ENCODE measurements at regions not wholly inside any gene's neighbourhood (a gene's known extent, or its start where the extent isn't known, plus 50 kb on each side); places are given as distances from the start of the nearest gene placed in this dataset.
"Not testable (repeated sequence)": the region's sequence is repeated elsewhere in the genome, so short reads cannot be mapped to it uniquely, and the experiment has no call there.

GRCh38 chr18:46179306-46179705 lies 75.1 kb downstream of the HAUS1 start:
- Histone ChIP-seq H3K14ac (ENCODE audit: low read length) (no peak overlapping the region), H3K9me3 (replicated peaks in 1 of 2; ENCODE audit: control insufficient read depth in 2 of 2, insufficient read depth in 1 of 2, low read depth in 1 of 2, low read length in 2 of 2) (no peaks in the 10 kb centered on the region), H3K36me3 (replicated peaks in 1 of 2; ENCODE audit: control insufficient read depth in 2 of 2, insufficient read depth in 2 of 2, low read length in 2 of 2) (no peaks in the 10 kb centered on the region), H2BK120ac (ENCODE audit: low read depth, low read length) (no peak overlapping the region), H3K4me1 (ENCODE audit: control insufficient read depth in 2 of 2, insufficient read depth in 1 of 2, low read depth in 1 of 2, low read length in 2 of 2) (peaks cover 2% of the 10 kb centered on the region in 2 donors), H2BK15ac (ENCODE audit: low read length) (no peak overlapping the region), H3K79me1 (ENCODE audit: low read depth, low read length) (peaks cover 2% of the 10 kb centered on the region), H2AFZ (ENCODE audit: low read length) (no peak overlapping the region), H3K9ac (ENCODE audit: low read depth, low read length, poor library complexity) (no peak overlapping the region), H2BK12ac (ENCODE audit: low read length) (no peak overlapping the region), H3K27me3 (ENCODE audit: control insufficient read depth in 3 of 3, insufficient read depth in 3 of 3, low read depth in 1 of 3, low read length in 3 of 3) (no peaks in the 10 kb centered on the region), H4K8ac (ENCODE audit: low read depth, low read length) (no peak overlapping the region), H3K23ac (ENCODE audit: low read depth, low read length, poor library complexity) (no peak overlapping the region), H3K4ac (ENCODE audit: low read length) (no peak overlapping the region), H3K27ac (replicated peaks; ENCODE audit: low read length) (no peak overlapping the region), H3K4me2 (ENCODE audit: insufficient read depth, low read length, poor library complexity, severe bottlenecking) (no peak overlapping the region), H2BK5ac (ENCODE audit: low read length) (no peak overlapping the region), H2AK5ac (ENCODE audit: low read depth, low read length) (no peak overlapping the region), H3K4me3 (ENCODE audit: low read length in 2 of 2) (no peak overlapping the region), H3K18ac (ENCODE audit: low read length) (no peak overlapping the region), H4K91ac (ENCODE audit: low read depth, low read length, poor library complexity) (no peak overlapping the region)
- no CpG with 5 or more reads among the region's 5 CpGs for WGBS, 2 donors (ENCODE audit: extremely low coverage in 2 of 2, insufficient read length in 2 of 2, insufficient replicate concordance in 1 of 2)
- DNase-seq (ENCODE audit: low spot score): no peak

GRCh38 chr18:46182633-46183358 lies 78.6 kb downstream of the HAUS1 start:
- Histone ChIP-seq H2AFZ (ENCODE audit: low read length) (no peak overlapping the region), H3K4me1 (ENCODE audit: control insufficient read depth in 2 of 2, insufficient read depth in 1 of 2, low read depth in 1 of 2, low read length in 2 of 2) (peaks cover 0 to 2% of the 10 kb centered on the region in 2 donors), H3K23ac (ENCODE audit: low read depth, low read length, poor library complexity) (no peak overlapping the region), H3K9me3 (replicated peaks in 1 of 2; ENCODE audit: control insufficient read depth in 2 of 2, insufficient read depth in 1 of 2, low read depth in 1 of 2, low read length in 2 of 2) (no peaks in the 10 kb centered on the region), H4K91ac (ENCODE audit: low read depth, low read length, poor library complexity) (no peak overlapping the region), H2BK15ac (ENCODE audit: low read length) (no peak overlapping the region), H2BK5ac (ENCODE audit: low read length) (no peak overlapping the region), H3K4me2 (ENCODE audit: insufficient read depth, low read length, poor library complexity, severe bottlenecking) (no peak overlapping the region), H2BK12ac (ENCODE audit: low read length) (no peak overlapping the region), H2AK5ac (ENCODE audit: low read depth, low read length) (no peak overlapping the region), H3K9ac (ENCODE audit: low read depth, low read length, poor library complexity) (no peak overlapping the region), H3K18ac (ENCODE audit: low read length) (no peak overlapping the region), H2BK120ac (ENCODE audit: low read depth, low read length) (no peak overlapping the region), H3K14ac (ENCODE audit: low read length) (no peak overlapping the region), H3K27ac (replicated peaks; ENCODE audit: low read length) (no peak overlapping the region), H4K8ac (ENCODE audit: low read depth, low read length) (no peak overlapping the region), H3K79me1 (ENCODE audit: low read depth, low read length) (no peaks in the 10 kb centered on the region), H3K4ac (ENCODE audit: low read length) (no peak overlapping the region), H3K4me3 (ENCODE audit: low read length in 2 of 2) (no peak overlapping the region), H3K27me3 (ENCODE audit: control insufficient read depth in 3 of 3, insufficient read depth in 3 of 3, low read depth in 1 of 3, low read length in 3 of 3) (no peaks in the 10 kb centered on the region), H3K36me3 (replicated peaks in 1 of 2; ENCODE audit: control insufficient read depth in 2 of 2, insufficient read depth in 2 of 2, low read length in 2 of 2) (no peaks in the 10 kb centered on the region)
- DNase-seq (ENCODE audit: low spot score): no peak
- no CpG with 5 or more reads among the region's 3 CpGs for WGBS, 2 donors (ENCODE audit: extremely low coverage in 2 of 2, insufficient read length in 2 of 2, insufficient replicate concordance in 1 of 2)

DNA sequence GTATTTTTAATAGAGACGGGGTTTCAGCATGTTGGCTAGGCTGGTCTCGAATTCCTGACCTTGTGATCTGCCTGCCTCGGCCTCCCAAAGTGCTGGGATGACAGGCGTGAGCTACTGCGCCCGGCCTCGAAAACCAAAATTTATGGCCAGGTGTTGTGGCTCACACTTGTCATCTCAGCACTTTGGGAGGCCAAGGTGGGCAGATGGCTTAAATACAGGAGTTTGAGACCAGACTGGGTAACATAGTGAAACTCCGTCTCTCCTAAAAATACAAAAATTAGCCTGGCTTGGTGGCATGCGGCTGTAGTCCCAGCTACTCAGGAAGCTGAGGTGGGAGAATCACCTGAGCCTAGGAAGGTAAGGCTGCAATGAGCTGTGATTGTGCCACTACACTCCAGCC lies 80.1 kb downstream of the HAUS1 start:
- WGBS, 2 donors (ENCODE audit: extremely low coverage in 2 of 2, insufficient read length in 2 of 2, insufficient replicate concordance in 1 of 2): no CpG with 5 or more reads among the region's 9 CpGs
- H3K18ac ChIP-seq (ENCODE audit: low read length); H2BK5ac ChIP-seq (ENCODE audit: low read length); H2BK12ac ChIP-seq (ENCODE audit: low read length); H3K4me3 ChIP-seq (ENCODE audit: low read length in 2 of 2); H2BK120ac ChIP-seq (ENCODE audit: low read depth, low read length); H3K36me3 ChIP-seq (replicated peaks in 1 of 2; ENCODE audit: control insufficient read depth in 2 of 2, insufficient read depth in 2 of 2, low read length in 2 of 2); H2BK15ac ChIP-seq (ENCODE audit: low read length); H3K27me3 ChIP-seq (ENCODE audit: control insufficient read depth in 3 of 3, insufficient read depth in 3 of 3, low read depth in 1 of 3, low read length in 3 of 3); H4K91ac ChIP-seq (ENCODE audit: low read depth, low read length, poor library complexity); DNase-seq (ENCODE audit: low spot score); H3K9ac ChIP-seq (ENCODE audit: low read depth, low read length, poor library complexity); H3K27ac ChIP-seq (replicated peaks; ENCODE audit: low read length); H3K79me1 ChIP-seq (ENCODE audit: low read depth, low read length); H3K4me1 ChIP-seq (ENCODE audit: control insufficient read depth in 2 of 2, insufficient read depth in 1 of 2, low read depth in 1 of 2, low read length in 2 of 2); H3K4ac ChIP-seq (ENCODE audit: low read length); H3K23ac ChIP-seq (ENCODE audit: low read depth, low read length, poor library complexity); H2AFZ ChIP-seq (ENCODE audit: low read length); H3K9me3 ChIP-seq (replicated peaks in 1 of 2; ENCODE audit: control insufficient read depth in 2 of 2, insufficient read depth in 1 of 2, low read depth in 1 of 2, low read length in 2 of 2); H3K4me2 ChIP-seq (ENCODE audit: insufficient read depth, low read length, poor library complexity, severe bottlenecking); H4K8ac ChIP-seq (ENCODE audit: low read depth, low read length); H3K14ac ChIP-seq (ENCODE audit: low read length); H2AK5ac ChIP-seq (ENCODE audit: low read depth, low read length): not testable (repeated sequence)

DNA sequence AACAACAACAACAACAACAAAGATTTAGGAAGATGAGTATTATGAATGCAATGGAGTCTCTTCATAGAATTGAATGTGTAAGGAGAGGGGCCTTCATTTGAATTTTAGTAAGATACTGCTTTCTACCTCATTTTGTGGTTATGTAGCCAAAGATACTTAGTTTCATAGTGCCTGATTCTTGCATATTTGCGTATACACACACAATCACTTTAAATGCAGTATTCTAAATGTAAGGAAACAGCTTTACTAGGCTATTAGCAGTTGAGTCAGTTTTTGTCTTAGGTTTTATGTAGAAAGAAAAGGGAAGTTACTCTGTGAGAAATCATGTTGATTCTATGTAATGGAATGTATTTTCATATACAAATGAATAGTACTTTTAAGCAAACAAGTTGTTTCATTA lies 80.5 kb downstream of the HAUS1 start:
- no peak overlapping the region for H2BK120ac ChIP-seq (ENCODE audit: low read depth, low read length)
- no peak overlapping the region for H3K14ac ChIP-seq (ENCODE audit: low read length)
- no peak overlapping the region for H3K4me3 ChIP-seq (ENCODE audit: low read length in 2 of 2)
- no peak overlapping the region for H3K9ac ChIP-seq (ENCODE audit: low read depth, low read length, poor library complexity)
- H3K4me1 ChIP-seq (ENCODE audit: control insufficient read depth in 2 of 2, insufficient read depth in 1 of 2, low read depth in 1 of 2, low read length in 2 of 2): peaks cover 0 to 2% of the 10 kb centered on the region in 2 donors
- no peak overlapping the region for H2AK5ac ChIP-seq (ENCODE audit: low read depth, low read length)
- no peaks in the 10 kb centered on the region for H3K27me3 ChIP-seq (ENCODE audit: control insufficient read depth in 3 of 3, insufficient read depth in 3 of 3, low read depth in 1 of 3, low read length in 3 of 3)
- no peak overlapping the region for H3K4me2 ChIP-seq (ENCODE audit: insufficient read depth, low read length, poor library complexity, severe bottlenecking)
- no peak overlapping the region for H2AFZ ChIP-seq (ENCODE audit: low read length)
- H4K8ac ChIP-seq (ENCODE audit: low read depth, low read length): no peak overlapping the region
- H2BK5ac ChIP-seq (ENCODE audit: low read length): no peak overlapping the region
- no peak overlapping the region for H4K91ac ChIP-seq (ENCODE audit: low read depth, low read length, poor library complexity)
- no peak overlapping the region for H2BK15ac ChIP-seq (ENCODE audit: low read length)
- no peaks in the 10 kb centered on the region for H3K9me3 ChIP-seq (replicated peaks in 1 of 2; ENCODE audit: control insufficient read depth in 2 of 2, insufficient read depth in 1 of 2, low read depth in 1 of 2, low read length in 2 of 2)
- H3K36me3 ChIP-seq (replicated peaks in 1 of 2; ENCODE audit: control insufficient read depth in 2 of 2, insufficient read depth in 2 of 2, low read length in 2 of 2): peaks cover 0 to 5% of the 10 kb centered on the region in 2 donors
- H3K79me1 ChIP-seq (ENCODE audit: low read depth, low read length): no peaks in the 10 kb centered on the region
- no peak overlapping the region for H2BK12ac ChIP-seq (ENCODE audit: low read length)
- H3K27ac ChIP-seq (replicated peaks; ENCODE audit: low read length): no peak overlapping the region
- H3K4ac ChIP-seq (ENCODE audit: low read length): no peak overlapping the region
- DNase-seq (ENCODE audit: low spot score): no peak
- H3K23ac ChIP-seq (ENCODE audit: low read depth, low read length, poor library complexity): no peak overlapping the region
- WGBS, 2 donors (ENCODE audit: extremely low coverage in 2 of 2, insufficient read length in 2 of 2, insufficient replicate concordance in 1 of 2): no CpG with 5 or more reads among the region's 1 CpG
- no peak overlapping the region for H3K18ac ChIP-seq (ENCODE audit: low read length)
